HG02970 (cell line): ENCODE measurements at regions not wholly inside any gene's neighbourhood (a gene's known extent, or its start where the extent isn't known, plus 50 kb on each side); places are given as distances from the start of the nearest gene placed in this dataset.
"Not testable (repeated sequence)": the region's sequence is repeated elsewhere in the genome, so short reads cannot be mapped to it uniquely, and the experiment has no call there.

ENCODE experiments used
- ATAC-seq: cut with Tn5 transposase; IDR thresholded peaks from one replicate; pipeline ENCODE4 v1.9.1; 2021; ENCODE audit warnings: mild to moderate bottlenecking, moderate library complexity, moderate number of reproducible peaks; ENCODE audit not compliant: unreplicated experiment, low FRiP score

GRCh38 chr2:138356178-138356577 lies 145.4 kb upstream of the SPOPL start:
- ATAC-seq: no peak

- no peak for ATAC-seq
These were observed 142.0 kb upstream of the SPOPL start for GRCh38 chr2:138359532-138359931.

GRCh38 chr2:138364554-138365162 lies 136.9 kb upstream of the SPOPL start:
- ATAC-seq: no peak

- no peak for ATAC-seq
These were observed 136.0 kb upstream of the SPOPL start for GRCh38 chr2:138365581-138365980.

GRCh38 chr2:138369856-138370255 lies 131.7 kb upstream of the SPOPL start:
- ATAC-seq: no peak

- ATAC-seq: no peak
These were observed 127.6 kb upstream of the SPOPL start for GRCh38 chr2:138373993-138374408.

- no peak for ATAC-seq
These were observed 120.2 kb upstream of the SPOPL start for GRCh38 chr2:138381373-138381772.

- ATAC-seq: no peak
These were observed 118.9 kb upstream of the SPOPL start for GRCh38 chr2:138382672-138383071.

- not testable (repeated sequence) for ATAC-seq
These were observed 115.4 kb upstream of the SPOPL start for GRCh38 chr2:138386191-138386590.

- no peak for ATAC-seq
These were observed 112.5 kb upstream of the SPOPL start for GRCh38 chr2:138389063-138389462.

- no peak for ATAC-seq
These were observed 111.1 kb upstream of the SPOPL start for GRCh38 chr2:138390316-138390945.

GRCh38 chr2:138391946-138392345 lies 109.6 kb upstream of the SPOPL start:
- no peak for ATAC-seq

GRCh38 chr2:138395565-138396306 lies 105.8 kb upstream of the SPOPL start:
- no peak for ATAC-seq

GRCh38 chr2:138396843-138397242 lies 104.7 kb upstream of the SPOPL start:
- no peak for ATAC-seq

GRCh38 chr2:138403431-138403927 lies 98.1 kb upstream of the SPOPL start:
- no peak for ATAC-seq

GRCh38 chr2:138414014-138414413 lies 87.6 kb upstream of the SPOPL start:
- ATAC-seq: no peak

- ATAC-seq: no peak
These were observed 85.6 kb upstream of the SPOPL start for GRCh38 chr2:138415985-138416384.

- no peak for ATAC-seq
These were observed 83.1 kb upstream of the SPOPL start for GRCh38 chr2:138418453-138418852.

- no peak for ATAC-seq
These were observed 80.1 kb upstream of the SPOPL start for GRCh38 chr2:138421315-138421970.

- ATAC-seq: no peak
These were observed 79.6 kb upstream of the SPOPL start for GRCh38 chr2:138421971-138422335.

- no peak for ATAC-seq
These were observed 78.4 kb upstream of the SPOPL start for GRCh38 chr2:138423198-138423597.
